Fibroblast of skin of scalp (primary cell): ENCODE measurements at regions not wholly inside any gene's neighbourhood (a gene's known extent, or its start where the extent isn't known, plus 50 kb on each side); places are given as distances from the start of the nearest gene placed in this dataset.
A peak's percentile ranks its signal among the peaks of the same experiment; 100 is the strongest.

Experiments
- DNase-seq: peaks from one replicate; pipeline ENCODE4 v3.0.0-alpha.2; 2013

DNA sequence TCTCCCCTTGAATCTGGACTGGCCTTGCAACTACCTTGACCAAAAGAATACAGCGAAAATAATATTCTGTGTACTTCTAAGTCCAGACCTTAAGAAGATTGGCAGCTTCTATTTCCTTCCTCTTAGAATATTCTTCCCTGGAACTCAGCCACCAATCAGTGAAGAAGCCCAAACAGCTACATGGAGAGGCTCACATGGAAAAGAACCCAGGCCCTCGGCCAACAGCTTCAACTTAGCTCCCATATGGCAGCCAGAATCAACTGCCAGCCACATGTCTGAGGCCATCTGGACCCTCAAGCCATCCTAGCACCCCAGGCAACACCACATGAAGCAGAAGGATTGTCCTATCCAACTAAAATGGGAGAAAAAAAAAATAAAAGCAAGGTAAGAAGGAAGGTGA, 178.8 kb downstream of the IBTK start:
- no peak for DNase-seq

GRCh38 chr6:82066991-82067411, 180.5 kb downstream of the IBTK start:
- DNase-seq = peak; percentile 15

GRCh38 chr6:82066196-82066595, 181.3 kb downstream of the IBTK start:
- DNase-seq = no peak

DNA sequence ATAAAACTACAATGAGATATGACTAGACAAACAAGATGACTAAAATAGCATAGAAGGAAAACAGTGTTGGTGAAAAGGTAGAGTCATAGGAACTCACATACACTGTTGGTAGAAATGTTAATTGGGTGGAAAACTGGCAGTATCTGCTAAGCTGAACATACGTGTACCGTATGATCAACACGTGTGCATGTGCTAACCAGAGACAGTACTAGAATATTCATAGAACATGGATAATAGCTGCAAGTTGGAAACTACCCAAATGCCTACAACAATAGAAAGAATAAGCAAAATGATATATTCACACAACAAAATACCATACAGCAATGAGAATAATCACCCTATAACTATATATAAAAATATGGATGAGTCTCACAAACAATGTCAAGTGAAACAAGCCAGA, 184.0 kb downstream of the IBTK start:
- DNase-seq = no peak

GRCh38 chr6:82062219-82062618, 185.3 kb downstream of the IBTK start:
- DNase-seq = no peak

DNA sequence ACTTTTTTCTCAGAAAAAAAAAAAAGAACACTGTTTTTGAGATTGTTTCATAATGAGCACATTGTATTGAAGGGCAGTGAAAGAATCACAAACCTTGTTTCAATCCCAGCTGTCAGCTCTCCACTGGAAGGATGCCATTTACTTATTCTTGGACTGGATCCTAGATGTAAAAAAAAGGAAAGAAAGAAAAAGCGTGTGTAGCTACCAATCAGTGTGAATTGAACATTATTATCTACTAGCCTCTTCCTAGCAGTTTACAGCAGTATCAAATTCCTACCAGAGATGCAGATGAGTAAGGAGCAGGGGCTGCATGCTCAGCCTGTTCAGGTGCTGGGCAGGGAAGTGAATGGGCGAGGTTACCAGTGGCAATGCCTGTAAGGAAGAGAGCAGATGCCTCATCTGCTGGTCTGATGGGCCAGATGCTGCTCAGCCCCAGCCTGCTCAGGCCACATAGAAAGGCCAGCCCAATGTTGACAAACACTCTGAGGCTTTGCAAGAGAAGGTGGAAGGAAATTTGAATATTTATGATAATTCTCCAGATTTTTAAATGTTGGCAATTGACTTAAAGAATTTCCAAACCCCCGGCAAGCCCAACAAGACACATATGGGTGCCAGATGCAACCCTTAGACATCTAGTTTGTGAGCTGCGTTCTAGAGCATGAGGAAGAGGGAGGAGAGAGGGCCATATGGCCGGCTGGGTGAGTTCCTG, 189.5 kb downstream of the IBTK start:
- peak; percentile 77 for DNase-seq

DNA sequence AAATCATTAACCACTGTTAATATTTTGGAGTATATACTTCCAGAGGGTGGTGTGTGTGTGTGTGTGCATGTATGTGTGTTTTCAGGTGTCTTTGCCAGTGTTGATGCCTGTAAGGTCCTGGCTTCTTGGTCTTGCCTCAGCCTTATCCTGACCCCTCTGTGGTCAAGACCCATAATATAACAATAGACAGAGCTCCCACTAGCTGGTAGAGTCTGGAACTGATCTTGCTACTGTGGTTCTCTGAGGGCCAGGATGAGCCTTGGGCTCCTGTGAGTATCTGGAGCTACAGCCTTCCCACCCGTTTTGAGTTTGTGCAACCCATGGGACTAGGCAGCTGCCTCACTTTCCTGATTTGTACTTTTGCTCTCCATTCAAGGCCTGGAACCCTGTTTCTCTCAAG, 191.0 kb downstream of the IBTK start:
- no peak for DNase-seq

DNA sequence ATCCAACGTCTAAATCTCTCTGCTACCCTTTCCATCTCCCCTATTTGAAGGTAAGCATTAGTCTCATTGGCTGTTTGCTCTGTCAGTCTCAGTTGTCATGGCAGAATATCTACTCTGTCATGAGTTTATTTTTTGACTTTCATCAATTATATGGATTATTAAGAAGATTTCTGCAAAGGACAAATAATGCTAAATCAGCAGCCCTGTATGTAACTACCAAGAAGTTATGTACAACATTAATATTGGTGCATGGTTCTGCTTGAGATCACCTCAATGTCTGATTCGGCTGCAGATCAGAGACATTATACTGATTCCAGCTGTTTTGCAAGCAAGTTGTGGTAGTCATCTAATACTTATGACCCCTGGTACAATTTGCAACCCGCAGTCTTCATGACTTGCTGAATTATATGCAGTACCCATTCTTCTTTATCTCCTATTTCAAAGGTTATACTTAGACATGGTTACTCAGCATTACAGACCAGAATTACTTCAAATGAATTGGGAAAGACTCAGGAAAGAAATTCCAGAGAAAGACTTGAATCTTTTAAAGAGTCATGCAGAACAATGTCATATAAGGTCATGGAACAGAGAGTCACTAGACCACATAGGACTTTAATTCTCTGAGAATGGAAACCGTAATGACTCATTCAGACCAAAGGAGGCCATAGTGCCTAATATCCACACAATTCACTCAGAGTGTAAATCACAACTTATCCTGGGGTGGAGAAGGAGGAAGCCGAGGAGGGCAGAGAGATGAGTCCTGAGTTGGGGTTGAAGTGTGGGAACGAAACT, 201.4 kb downstream of the IBTK start:
- peak; percentile 83 for DNase-seq

DNA sequence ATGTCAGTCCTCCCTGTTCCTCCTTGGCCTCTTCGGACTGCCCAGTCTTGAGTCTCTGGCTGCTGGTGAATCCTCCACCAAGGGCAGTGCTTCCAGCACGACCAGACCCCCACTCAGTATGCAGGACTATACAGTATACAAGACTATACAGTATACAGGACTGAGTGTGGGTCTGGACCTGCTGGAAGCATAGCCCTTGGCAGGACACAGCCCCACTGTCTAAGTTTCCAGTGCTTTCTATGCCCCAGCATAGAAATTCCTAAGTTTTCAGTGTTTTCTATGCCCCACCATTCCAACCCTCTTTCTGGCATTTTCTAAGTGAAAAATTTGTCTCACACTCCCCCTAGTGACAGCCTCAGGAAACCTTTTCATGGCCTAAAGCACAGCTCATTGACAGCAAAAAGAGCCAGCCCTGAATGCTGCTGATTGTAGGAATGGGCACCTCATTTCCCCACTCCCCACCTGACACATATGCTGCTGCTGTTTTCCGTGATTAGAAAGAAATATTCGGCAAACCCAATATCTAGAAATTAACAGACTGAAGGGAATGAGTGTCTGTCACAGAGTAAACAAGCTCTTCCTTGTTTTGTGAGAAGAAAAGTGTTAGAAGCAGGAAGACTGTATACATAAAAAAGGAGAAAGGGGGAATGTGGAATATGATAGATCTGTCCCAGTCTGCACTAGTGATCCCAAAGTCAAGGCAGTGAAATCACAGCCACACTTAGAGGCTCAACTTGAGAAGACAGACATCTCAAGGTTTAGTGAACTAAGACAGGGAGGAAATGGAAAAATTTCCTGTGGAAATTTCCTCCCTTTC, 206.9 kb downstream of the IBTK start:
- peak; percentile 80 for DNase-seq

GRCh38 chr6:82038631-82039030, 208.9 kb downstream of the IBTK start:
- no peak for DNase-seq

- DNase-seq = no peak
These were observed 212.0 kb downstream of the IBTK start for GRCh38 chr6:82035526-82035925.

GRCh38 chr6:82033631-82034211, 213.8 kb downstream of the IBTK start:
- peak; percentile 71 for DNase-seq

DNA sequence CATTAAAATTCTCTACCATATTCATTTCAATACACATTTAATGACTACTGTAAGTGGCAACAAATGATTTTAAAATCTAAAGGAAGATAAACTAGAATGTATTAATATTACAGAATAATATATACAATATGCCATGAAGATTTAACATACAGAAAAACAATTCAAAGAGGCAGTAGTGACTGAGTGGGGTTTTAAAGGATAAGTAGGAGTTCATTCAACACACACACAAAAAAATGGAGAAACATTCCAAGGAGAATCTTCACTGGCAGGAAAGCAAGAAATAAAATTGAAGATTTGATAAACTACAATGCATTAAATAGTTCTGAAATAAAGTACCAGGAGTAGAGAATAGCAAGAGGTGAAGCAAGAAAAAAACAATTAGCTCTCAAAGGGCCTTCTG, 215.1 kb downstream of the IBTK start:
- DNase-seq = no peak

DNA sequence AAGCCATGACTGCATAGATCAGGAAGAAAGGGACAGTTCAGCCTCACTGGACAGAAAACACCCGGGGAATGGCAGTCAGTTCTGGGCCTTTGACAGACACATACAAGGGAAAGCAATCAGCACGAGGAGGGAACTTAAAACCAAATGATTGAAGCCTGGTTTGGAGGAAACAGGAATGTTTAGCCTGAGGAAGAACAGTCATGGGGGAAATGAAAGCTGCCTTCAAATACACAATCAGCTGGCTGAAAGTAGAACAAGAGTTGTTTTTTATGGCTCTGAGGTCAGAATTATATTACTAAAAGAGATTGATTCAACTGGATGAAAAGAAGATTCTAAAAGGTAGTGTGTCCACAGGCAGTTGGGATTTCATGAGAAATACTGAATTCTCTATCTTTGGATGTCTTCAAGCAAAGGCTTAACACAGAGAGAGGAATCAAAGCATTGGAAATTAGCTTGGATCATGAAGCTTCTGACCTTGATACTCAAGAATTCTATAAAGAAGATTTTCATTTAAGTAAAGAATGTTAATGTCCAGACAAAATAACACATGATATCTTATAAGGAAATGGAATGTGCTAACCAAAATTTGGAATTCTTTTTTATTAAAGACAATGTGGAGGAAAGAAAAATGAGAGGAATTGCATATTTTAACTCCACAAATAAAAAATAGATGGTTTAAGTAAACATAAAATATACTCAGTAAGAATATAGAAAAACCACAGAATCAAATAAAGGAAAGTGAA, 216.6 kb downstream of the IBTK start:
- peak; percentile 89 for DNase-seq

- no peak for DNase-seq
These were observed 217.2 kb downstream of the IBTK start for GRCh38 chr6:82030301-82030700.

DNA sequence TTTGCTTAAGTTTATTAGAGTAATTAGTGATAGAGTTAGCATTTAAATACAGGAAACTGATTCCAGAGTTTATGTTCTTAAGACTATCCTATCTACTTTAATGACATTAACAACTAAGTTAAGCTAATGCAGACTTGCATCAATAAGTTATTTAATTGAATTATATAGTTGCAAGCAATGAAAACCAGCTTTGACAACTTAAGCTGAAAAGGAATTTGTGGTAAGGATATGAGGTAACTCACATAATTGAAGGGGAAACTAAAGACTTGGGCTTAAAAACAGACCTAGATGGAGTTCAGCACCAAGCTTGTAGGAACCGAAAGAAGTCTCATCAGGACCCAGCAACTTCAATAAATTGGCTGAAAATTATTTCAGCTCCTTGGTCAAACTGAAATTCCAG, 222.3 kb downstream of the IBTK start:
- DNase-seq = peak; percentile 49

GRCh38 chr6:82022614-82023129, 224.9 kb downstream of the IBTK start:
- peak; percentile 84 for DNase-seq

- DNase-seq = no peak
These were observed 229.8 kb downstream of the IBTK start for GRCh38 chr6:82017773-82018172.

DNA sequence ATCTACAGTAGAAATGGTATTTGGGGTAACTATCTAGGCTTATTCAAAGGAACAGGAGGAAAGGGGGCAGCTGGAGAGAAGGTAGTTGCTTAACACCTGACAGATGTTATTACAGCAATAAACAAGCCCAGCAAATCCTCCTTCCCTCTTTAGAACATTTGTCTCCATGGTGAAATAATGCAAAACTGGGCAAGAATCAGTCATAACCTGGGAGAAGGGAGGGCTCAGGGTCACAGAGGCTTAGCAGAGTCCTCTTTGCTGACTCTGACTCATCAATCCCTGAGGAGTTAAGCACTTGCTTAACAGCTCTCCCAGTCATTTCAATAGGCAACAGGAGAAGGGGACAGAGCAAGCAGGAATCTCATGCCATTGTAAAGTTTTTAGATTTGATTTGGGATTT, 230.3 kb downstream of the IBTK start:
- DNase-seq = peak; percentile 85

- no peak for DNase-seq
These were observed 232.0 kb downstream of the IBTK start for GRCh38 chr6:82015526-82015925.

GRCh38 chr6:82015043-82015442, 232.5 kb downstream of the IBTK start:
- DNase-seq = peak; percentile 19
